WI38 (cell line): ENCODE measurements at regions not wholly inside any gene's neighbourhood (a gene's known extent, or its start where the extent isn't known, plus 50 kb on each side); places are given as distances from the start of the nearest gene placed in this dataset.

ENCODE experiments used
- H3K4me3 ChIP-seq: 2 replicates; pipeline ENCODE4 v1.5.1; 2011; ENCODE audit warnings: low read depth, mild to moderate bottlenecking, control low read depth, low read length
- CTCF ChIP-seq: IDR thresholded peaks from 2 replicates; pipeline ENCODE4 v1.5.1; 2012; ENCODE audit warnings: low read depth, mild to moderate bottlenecking, control low read depth, low read length

GRCh38 chr2:105519516-105519915, 120.7 kb upstream of the FHL2 start:
- TF ChIP-seq CTCF: no peak
- H3K4me3 ChIP-seq: no peak overlapping the region

DNA sequence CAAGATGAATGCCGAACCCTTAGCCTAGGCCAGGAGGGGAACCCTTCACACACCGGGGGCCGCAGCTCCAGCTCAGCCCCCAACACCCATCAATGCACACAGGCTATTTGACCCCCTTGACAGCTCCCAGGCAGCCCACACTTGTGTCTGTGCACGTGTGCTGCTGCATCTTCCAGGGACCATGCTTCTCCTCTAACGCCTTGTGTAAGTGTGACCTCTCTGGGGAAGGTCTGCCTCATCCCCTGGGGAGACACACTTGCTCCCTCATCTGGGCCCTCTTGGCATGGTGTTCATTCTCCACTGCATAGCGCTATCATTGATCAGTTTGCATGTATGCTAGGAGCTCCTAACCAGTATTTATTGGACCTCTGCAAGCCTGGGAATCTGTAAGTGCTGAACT, 120.0 kb upstream of the FHL2 start:
- no peak overlapping the region for H3K4me3 ChIP-seq
- TF ChIP-seq CTCF: no peak

DNA sequence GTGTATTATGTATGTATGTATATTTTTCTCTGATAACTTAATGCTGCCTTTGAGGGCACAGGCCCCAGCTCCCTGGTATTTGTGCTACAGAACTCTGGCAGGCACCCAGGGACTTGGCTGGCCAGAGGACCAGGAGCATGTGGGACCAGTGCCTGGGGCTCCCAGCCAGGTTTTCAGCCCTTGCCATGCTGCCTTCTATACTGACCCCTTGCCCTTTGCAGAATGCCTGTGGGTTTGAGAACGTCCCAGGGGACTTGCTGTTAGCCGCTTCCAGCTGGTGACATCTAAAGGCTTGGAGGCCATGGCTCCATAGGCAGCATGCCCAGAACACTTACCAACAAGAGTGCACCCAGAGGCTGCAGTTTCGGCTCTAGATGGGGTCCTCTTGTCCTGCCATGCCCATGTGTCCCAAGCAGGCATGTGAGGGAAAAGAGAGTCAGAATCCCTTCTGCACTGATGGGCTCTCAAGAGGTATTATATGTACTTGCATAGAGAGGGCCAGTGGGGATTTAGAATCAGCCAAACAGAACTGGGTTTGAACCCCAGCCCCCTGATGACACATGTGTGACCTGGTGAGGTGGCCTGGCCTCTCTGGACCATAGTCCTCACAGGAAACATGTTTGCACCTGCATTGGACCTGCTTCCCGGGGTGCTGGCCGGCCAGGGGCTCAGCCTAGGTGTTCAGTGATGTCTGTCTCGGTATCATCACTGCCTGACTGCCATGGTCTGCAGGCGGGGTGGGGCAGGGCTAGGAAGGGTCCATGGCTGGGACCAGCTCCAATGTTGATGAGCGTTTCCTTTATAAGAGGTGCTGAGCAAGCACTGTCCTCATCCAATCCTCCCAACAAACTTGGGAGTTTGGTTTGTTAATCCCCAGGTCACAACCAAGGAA, 119.2 kb upstream of the FHL2 start:
- TF ChIP-seq CTCF: no peak

DNA sequence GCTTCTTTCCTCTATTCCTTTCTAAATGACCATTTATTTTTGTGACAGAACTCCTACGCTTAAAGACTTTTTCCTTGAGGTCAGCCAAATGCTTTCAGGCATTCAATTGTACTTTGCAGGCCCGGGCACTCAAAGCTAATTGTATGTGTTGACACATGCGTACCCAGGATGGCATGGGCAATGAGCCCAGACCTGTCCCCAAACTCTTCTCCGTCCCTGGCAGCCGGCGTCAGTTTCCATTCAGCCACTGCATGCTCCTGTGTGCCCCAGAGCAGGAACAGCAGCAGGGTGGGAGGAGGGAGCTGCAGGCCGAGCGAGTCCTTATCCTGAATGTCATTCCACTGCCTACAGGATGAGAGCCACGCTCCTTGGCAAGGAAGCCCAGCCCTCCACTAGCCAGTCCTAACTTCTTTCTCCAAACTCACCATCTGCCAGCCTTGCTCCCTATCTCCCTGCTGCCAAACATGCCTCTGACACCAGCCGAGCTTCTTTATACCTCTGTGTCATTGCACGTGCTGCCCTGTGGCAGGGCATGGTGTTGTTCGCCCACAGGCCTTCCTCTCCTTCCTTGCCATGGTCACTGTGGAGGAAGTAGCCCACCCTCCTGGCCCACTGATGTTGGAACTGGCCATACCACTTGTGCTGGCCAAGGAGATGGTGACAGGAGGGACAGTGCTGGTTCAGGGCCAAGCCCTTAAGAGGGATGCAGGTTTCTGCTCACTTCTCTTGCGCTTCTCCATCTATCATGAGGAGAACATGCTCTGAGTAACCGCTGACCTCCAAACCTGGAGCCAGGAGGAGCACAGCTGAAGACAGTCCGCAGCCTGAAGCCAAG, 116.9 kb upstream of the FHL2 start:
- H3K4me3 ChIP-seq: no peak overlapping the region
- no peak for TF ChIP-seq CTCF

More for the DNA sequence above, 119.2 kb upstream of the FHL2 start:
- no peak overlapping the region for H3K4me3 ChIP-seq

DNA sequence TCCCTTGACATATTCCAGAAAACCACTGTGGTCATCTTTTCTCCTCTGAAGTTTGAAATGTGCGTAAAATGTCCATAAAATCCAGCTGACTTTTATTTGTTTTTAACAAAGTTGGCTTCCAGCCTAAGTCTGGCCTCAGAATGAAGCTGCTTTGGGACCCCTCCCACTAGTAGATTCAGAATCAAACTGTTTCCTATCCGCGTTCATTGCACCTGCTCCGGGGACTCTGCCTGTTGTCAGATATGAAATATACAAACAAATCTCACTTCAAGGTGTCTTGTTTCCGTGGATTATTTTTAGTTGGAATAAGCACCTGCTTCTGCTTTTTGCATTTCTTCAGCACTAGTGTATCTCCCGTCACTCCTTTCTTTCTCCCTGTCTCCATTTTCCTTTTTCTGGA, 115.7 kb upstream of the FHL2 start:
- TF ChIP-seq CTCF: no peak
- no peak overlapping the region for H3K4me3 ChIP-seq

GRCh38 chr2:105510761-105511528, 112.1 kb upstream of the FHL2 start:
- H3K4me3 ChIP-seq: no peak overlapping the region
- TF ChIP-seq CTCF: no peak
